PC-3 (cell line): ENCODE measurements at regions not wholly inside any gene's neighbourhood (a gene's known extent, or its start where the extent isn't known, plus 50 kb on each side); places are given as distances from the start of the nearest gene placed in this dataset.
"Not testable (repeated sequence)": the region's sequence is repeated elsewhere in the genome, so short reads cannot be mapped to it uniquely, and the experiment has no call there.

Source experiments
- ATAC-seq: fragments of 200-7000 bp; cut with Tn5 transposase; 2 replicates; pipeline ENCODE4 v1.9.1; 2020; ENCODE audit warnings: mild to moderate bottlenecking, moderate library complexity
- BruUV-seq: library from RNA; stranded (reverse); fragments of 400-500 nt; replicated peaks from 2 replicates; lab custom pipeline; 2021; lab: Mats Ljungman, UMichigan
- CTCF ChIA-PET: fragments of 300-600 bp; sonication (Branson Sonifier 250); formaldehyde crosslinking; loops from one replicate; lab custom pipeline; 2022; ENCODE audit warnings: antibody characterized with exemption; lab: Charles Lee
- POLR2A ChIA-PET: fragments of 300-600 bp; sonication (Branson Sonifier 250); formaldehyde crosslinking; loops from one replicate; lab custom pipeline; 2022; ENCODE audit warnings: antibody characterized with exemption; ENCODE audit not compliant: unreplicated experiment; lab: Charles Lee
- DNase-seq: peaks from one replicate; pipeline ENCODE4 v3.0.0-alpha.2; 2015
- H2AFZ ChIP-seq: fragments of 300-600 bp; sonication (generic); 2 replicates; pipeline ENCODE4 v1.6.0; 2016; ENCODE audit warnings: antibody characterized with exemption, low read length
- H3F3A ChIP-seq: fragments of 300-600 bp; sonication (generic); one replicate; pipeline ENCODE4 v1.6.0; 2017; ENCODE audit warnings: antibody characterized with exemption, low read length, control low read depth, mild to moderate bottlenecking; ENCODE audit not compliant: unreplicated experiment
- H3K27ac ChIP-seq: fragments of 300-600 bp; sonication (generic); 2 replicates; pipeline ENCODE4 v1.5.1; 2016; ENCODE audit warnings: mild to moderate bottlenecking, low read length
- H3K27me3 ChIP-seq: fragments of 300-600 bp; sonication (generic); 2 replicates; pipeline ENCODE4 v1.6.1; 2016; ENCODE audit warnings: low read length, mixed read lengths
- H3K36me3 ChIP-seq: fragments of 300-600 bp; sonication (generic); 2 replicates; pipeline ENCODE4 v1.6.1; 2016; ENCODE audit warnings: low read depth, mixed run types, low read length, mixed read lengths
- H3K4me1 ChIP-seq: fragments of 300-600 bp; sonication (generic); 2 replicates; pipeline ENCODE4 v1.5.1; 2016; ENCODE audit warnings: low read length; ENCODE audit not compliant: insufficient read depth
- H3K4me2 ChIP-seq: fragments of 300-600 bp; sonication (generic); 2 replicates; pipeline ENCODE4 v1.6.0; 2016; ENCODE audit warnings: low read length
- H3K4me3 ChIP-seq: fragments of 300-600 bp; sonication (generic); 2 replicates; pipeline ENCODE4 v1.5.1; 2016; ENCODE audit warnings: mild to moderate bottlenecking, low read length, mixed read lengths
- H3K79me2 ChIP-seq: fragments of 300-600 bp; sonication (generic); 2 replicates; pipeline ENCODE4 v1.6.1; 2017; ENCODE audit warnings: low read length, mixed read lengths
- H3K9ac ChIP-seq: fragments of 300-600 bp; sonication (generic); 2 replicates; pipeline ENCODE4 v1.6.0; 2016; ENCODE audit warnings: mild to moderate bottlenecking, low read length
- H3K9me2 ChIP-seq: fragments of 300-600 bp; sonication (generic); replicated peaks from 2 replicates; pipeline ENCODE4 v1.6.1; 2016; ENCODE audit warnings: mixed run types, low read length, mixed read lengths
- H3K9me3 ChIP-seq: fragments of 300-600 bp; sonication (generic); 2 replicates; pipeline ENCODE4 v1.6.1; 2016; ENCODE audit warnings: low read length, mixed read lengths
- H4K20me1 ChIP-seq: fragments of 300-600 bp; sonication (generic); 2 replicates; pipeline ENCODE4 v1.6.1; 2016; ENCODE audit warnings: low read length, mixed read lengths
- EZH2 ChIP-seq: fragments of 300-600 bp; sonication (generic); IDR thresholded peaks from one replicate; pipeline ENCODE4 v1.6.1; 2017; ENCODE audit warnings: antibody characterized with exemption, mild to moderate bottlenecking, low read length; ENCODE audit not compliant: unreplicated experiment
- EZH2phosphoT487 ChIP-seq: fragments of 300-600 bp; sonication (generic); IDR thresholded peaks from 2 replicates; pipeline ENCODE4 v1.6.1; 2018; ENCODE audit warnings: mild to moderate bottlenecking, antibody characterized with exemption, low read length, borderline replicate concordance
- intact Hi-C: fragments of 100-400 bp; cut with micrococcal nuclease; formaldehyde crosslinking; loops from 2 replicates; pipeline ENCODE4 v1.9.0; 2023
- TF ChIP-seq, protein P1 (sequence below): fragments of 300-600 bp; sonication (generic); conservative IDR thresholded peaks from 2 replicates; pipeline ENCODE4 v1.5.1; 2017; ENCODE audit warnings: antibody characterized with exemption, low read depth, mild to moderate bottlenecking, low read length

DNA sequence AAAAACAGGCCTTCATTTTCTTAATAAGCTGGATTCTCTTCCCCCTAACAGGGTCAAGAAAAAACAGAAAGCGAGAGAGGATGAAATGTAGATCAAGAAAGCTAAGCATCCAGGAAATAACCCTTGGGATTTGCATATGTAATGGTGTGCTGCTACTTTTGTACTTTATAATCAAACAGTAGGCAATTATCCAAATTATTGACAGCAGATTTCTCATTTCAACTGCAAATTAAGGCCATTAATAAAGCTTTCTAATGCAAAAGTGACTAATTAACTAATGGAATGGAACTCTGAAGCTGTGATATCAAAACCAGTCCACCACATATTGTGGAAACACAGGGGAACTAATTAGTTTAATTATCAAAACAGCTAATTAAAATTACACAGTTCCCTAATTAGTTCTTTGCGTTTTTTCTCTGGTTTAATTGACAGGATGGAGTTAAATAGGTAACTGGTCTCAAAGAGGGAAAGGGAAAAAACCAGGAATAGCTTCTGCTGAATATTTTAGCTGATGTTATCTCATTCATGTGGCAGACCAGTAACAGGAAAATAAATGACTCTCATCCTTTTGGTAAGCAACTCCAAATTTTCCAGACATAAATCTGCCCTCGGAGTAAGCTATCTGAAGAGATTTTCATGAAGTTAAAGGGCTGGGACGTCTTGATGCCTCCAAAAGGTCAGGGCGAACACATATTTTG, 182.7 kb upstream of the LMO3 start:
- H3K4me3 ChIP-seq: no peak overlapping the region
- H3K4me2 ChIP-seq: no peak overlapping the region
- no peaks in the 10 kb centered on the region for H3K36me3 ChIP-seq
- DNase-seq (no peak), ATAC-seq (no peak)
- no peak overlapping the region for H2AFZ ChIP-seq
- H3K9me2 ChIP-seq: no peaks in the 10 kb centered on the region
- intact Hi-C loops: no loop called here
- no peaks in the 10 kb centered on the region for H3K4me1 ChIP-seq
- BruUV-seq: no TSS peak
- TF ChIP-seq EZH2phosphoT487 (no peak), EZH2 (no peak)
- TF ChIP-seq, protein P1, sequence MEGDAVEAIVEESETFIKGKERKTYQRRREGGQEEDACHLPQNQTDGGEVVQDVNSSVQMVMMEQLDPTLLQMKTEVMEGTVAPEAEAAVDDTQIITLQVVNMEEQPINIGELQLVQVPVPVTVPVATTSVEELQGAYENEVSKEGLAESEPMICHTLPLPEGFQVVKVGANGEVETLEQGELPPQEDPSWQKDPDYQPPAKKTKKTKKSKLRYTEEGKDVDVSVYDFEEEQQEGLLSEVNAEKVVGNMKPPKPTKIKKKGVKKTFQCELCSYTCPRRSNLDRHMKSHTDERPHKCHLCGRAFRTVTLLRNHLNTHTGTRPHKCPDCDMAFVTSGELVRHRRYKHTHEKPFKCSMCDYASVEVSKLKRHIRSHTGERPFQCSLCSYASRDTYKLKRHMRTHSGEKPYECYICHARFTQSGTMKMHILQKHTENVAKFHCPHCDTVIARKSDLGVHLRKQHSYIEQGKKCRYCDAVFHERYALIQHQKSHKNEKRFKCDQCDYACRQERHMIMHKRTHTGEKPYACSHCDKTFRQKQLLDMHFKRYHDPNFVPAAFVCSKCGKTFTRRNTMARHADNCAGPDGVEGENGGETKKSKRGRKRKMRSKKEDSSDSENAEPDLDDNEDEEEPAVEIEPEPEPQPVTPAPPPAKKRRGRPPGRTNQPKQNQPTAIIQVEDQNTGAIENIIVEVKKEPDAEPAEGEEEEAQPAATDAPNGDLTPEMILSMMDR: no peak
- no peaks in the 10 kb centered on the region for H3K79me2 ChIP-seq
- ChIA-PET POLR2A (no interaction called here), CTCF (no interaction called here)
- no peaks in the 10 kb centered on the region for H3F3A ChIP-seq
- no peaks in the 10 kb centered on the region for H4K20me1 ChIP-seq
- no peaks in the 10 kb centered on the region for H3K9me3 ChIP-seq
- H3K27me3 ChIP-seq: 0 out of 2 replicates have a peak, but pooled peaks cover 9% of the 10 kb centered on the region
- H3K27ac ChIP-seq: no peak overlapping the region
- no peak overlapping the region for H3K9ac ChIP-seq

DNA sequence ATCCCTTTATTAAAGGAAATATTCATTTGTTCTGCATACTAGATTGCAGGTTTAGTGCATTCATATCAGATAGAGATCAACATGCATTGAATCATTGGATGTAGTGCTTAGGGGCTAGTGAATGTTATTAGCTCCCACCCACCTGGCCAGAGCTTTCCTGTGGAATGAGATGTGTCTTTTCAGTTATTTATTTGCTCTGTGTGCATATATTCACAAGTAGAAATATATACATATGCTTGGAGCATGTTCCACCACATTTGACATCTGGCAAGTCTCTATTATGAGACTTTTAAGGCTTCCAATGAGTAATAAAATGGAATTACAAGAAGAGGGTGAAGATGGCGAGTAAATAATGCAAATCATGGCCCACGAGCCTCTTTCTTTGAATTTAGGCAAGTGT, 180.0 kb upstream of the LMO3 start:
- DNase-seq: no peak
- no peak for TF ChIP-seq EZH2phosphoT487
- TF ChIP-seq, protein P1: no peak
- TF ChIP-seq EZH2: no peak
- H3K4me2 ChIP-seq: no peak overlapping the region
- no peak for ATAC-seq
- no peaks in the 10 kb centered on the region for H3K79me2 ChIP-seq
- H3K27ac ChIP-seq: no peak overlapping the region
- no peaks in the 10 kb centered on the region for H3K36me3 ChIP-seq
- H3K9me2 ChIP-seq: no peaks in the 10 kb centered on the region
- no peaks in the 10 kb centered on the region for H3K9me3 ChIP-seq
- H3K4me3 ChIP-seq: no peak overlapping the region
- CTCF ChIA-PET: no interaction called here
- no peak overlapping the region for H3K9ac ChIP-seq
- no peaks in the 10 kb centered on the region for H3K4me1 ChIP-seq
- no peaks in the 10 kb centered on the region for H4K20me1 ChIP-seq
- BruUV-seq: no TSS peak
- no peak overlapping the region for H2AFZ ChIP-seq
- 0 out of 2 replicates have a peak, but pooled peaks cover 9% of the 10 kb centered on the region for H3K27me3 ChIP-seq
- intact Hi-C loops: no loop called here
- H3F3A ChIP-seq: no peaks in the 10 kb centered on the region
- POLR2A ChIA-PET: no interaction called here

- Histone ChIP-seq H3K27me3 (0 out of 2 replicates have a peak, but pooled peaks cover 9% of the 10 kb centered on the region), H3K27ac (no peak overlapping the region), H3K9ac (no peak overlapping the region), H3K4me2 (no peak overlapping the region), H3K79me2 (no peaks in the 10 kb centered on the region), H3K4me3 (no peak overlapping the region), H3K9me2 (no peaks in the 10 kb centered on the region), H3K9me3 (no peaks in the 10 kb centered on the region), H3K36me3 (no peaks in the 10 kb centered on the region), H4K20me1 (no peaks in the 10 kb centered on the region), H3K4me1 (no peaks in the 10 kb centered on the region), H2AFZ (no peak overlapping the region), H3F3A (no peaks in the 10 kb centered on the region)
- DNase-seq (no peak), ATAC-seq (no peak)
- POLR2A ChIA-PET: no interaction called here
- no TSS peak for BruUV-seq
- CTCF ChIA-PET: no interaction called here
- TF ChIP-seq, protein P1: no peak
- TF ChIP-seq EZH2phosphoT487: no peak
- no peak for TF ChIP-seq EZH2
- intact Hi-C loops: no loop called here
These were observed 179.6 kb upstream of the LMO3 start for GRCh38 chr12:16785524-16785923.

DNA sequence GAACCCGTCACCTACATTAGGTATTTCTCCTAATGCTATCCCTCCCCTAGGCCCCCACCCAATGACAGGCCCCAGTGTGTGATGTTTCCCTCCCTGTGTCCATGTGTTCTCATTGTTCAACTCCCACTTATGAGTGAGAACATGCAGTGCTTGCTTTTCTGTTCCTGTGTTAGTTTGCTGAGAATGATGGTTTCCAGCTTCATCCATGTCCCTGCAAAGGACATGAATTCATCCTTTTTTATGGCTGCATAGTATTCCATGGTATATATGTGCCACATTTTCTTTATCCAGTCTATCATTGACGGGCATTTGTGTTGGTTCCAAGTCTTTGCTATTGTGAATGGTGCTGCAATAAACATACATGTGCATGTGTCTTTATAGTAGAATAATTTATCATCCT, 163.2 kb upstream of the LMO3 start:
- POLR2A ChIA-PET, H3K36me3 ChIP-seq, H3K9me3 ChIP-seq, H3K27ac ChIP-seq, H3K4me3 ChIP-seq, H3K9me2 ChIP-seq, H3F3A ChIP-seq, CTCF ChIA-PET, H3K9ac ChIP-seq, BruUV-seq, H3K27me3 ChIP-seq, H3K4me1 ChIP-seq, H4K20me1 ChIP-seq, ATAC-seq, H3K4me2 ChIP-seq, H2AFZ ChIP-seq, intact Hi-C loops, DNase-seq, H3K79me2 ChIP-seq: not testable (repeated sequence)
